Fibroblast of the conjunctiva (primary cell): ENCODE measurements at regions not wholly inside any gene's neighbourhood (a gene's known extent, or its start where the extent isn't known, plus 50 kb on each side); places are given as distances from the start of the nearest gene placed in this dataset.

ENCODE experiments used
- DNase-seq: peaks from one replicate; pipeline ENCODE4 v3.0.0-alpha.2; 2010; ENCODE audit warnings: low read depth

DNA sequence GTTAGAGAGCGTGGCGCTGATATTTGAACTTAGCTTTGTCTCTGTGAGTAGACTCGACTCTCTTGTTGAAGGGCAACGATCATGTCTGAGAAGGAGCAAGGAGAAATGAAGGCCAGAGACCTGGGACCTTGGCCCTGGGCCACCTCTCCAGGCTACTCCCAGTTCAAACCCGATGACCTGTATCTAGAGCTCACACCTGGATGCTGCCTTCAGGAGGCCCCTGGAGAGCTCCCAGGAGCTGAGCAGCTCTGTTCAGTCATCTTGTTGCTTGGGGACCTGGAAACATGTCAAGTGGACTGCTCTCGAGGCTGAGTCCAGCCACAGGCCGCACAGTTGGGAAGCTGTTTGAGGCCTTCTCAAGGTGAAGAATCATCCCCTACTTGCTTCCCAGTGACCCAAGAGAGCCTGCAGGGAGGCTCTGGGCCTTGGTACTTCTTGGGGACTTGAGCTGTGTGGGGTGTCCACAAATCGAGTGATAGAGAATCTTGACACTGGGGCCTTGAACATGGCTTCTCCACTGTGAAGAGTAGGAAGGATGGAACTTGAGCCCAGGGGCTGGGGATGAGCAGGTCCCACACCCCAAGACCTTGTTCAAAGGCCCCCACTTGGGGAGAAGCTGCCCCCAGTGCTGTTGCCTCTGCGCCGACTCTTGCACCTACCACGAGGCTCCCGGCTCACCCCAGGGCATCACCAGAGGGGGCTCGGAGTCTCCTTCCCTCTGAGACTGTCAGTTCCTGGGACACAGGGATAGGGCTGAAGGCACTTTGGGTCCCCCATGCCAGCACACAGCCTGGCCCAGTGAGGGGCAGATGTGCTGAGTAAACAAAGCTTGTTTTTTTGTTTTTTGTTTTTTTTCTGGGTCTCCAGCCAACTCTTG, 112.1 kb downstream of the IRX5 start:
- no peak for DNase-seq

- no peak for DNase-seq
Observed at GRCh38 chr16:55043499-55043898, 112.8 kb downstream of the IRX5 start.

DNA sequence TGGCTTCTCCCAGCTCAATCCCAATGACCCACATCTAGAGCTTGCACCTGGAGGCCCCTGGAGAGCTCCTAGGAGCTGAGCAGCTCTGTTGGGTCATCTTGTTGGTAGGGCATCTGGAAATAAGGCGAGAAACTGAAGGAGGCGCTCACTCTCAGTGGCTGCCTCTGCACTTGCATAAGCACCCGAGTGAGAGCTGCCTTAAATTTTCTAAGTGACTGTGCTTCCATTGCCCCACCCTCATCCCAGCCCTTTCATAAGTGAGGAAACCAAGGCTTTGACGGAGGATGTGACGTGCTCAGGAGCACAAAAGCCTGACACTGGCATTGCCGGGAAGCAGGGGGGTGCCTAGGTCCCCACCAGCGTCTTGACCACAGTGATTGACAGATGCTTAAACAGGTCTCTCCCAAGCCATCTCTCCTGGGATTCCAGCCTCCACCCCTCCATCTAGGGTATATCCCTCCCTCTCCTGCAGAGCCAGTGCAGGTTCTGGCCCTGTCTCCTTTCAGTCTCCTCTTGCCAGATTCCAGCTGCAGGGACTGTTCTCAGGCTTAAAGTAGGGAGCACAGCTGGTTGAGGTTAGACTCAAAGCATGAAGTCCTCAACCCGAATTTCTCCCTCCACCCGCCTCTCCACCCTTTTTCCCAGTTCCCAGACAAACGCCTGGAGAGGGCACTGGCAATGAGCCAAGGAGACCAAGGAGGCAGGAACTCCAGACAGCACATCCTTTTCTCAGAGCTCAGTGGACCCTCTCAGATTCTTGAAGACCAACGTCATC, 113.7 kb downstream of the IRX5 start:
- DNase-seq: no peak

DNA sequence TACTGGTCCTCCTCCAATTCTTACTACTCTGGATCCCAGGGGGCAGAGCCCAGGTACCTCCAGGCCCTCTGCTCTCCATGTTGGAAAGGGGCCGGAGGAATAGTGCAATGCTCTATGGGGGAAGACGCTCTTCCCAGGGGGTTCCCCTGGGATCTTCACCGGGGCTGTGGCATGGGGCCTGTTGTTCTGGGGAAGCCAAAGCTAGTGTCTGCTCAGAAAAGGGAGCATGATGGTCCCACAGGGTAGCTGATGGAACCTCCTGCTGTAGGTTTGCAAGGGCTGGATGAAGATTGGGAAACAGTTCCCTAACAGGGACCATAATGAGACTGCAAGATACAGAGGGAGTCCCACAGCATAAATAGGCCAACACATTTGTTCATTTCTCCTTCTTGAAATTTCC, 114.7 kb downstream of the IRX5 start:
- no peak for DNase-seq

GRCh38 chr16:55045756-55046460, 115.2 kb downstream of the IRX5 start:
- DNase-seq: no peak

- no peak for DNase-seq
Observed at GRCh38 chr16:55046513-55046912, 115.8 kb downstream of the IRX5 start.

DNA sequence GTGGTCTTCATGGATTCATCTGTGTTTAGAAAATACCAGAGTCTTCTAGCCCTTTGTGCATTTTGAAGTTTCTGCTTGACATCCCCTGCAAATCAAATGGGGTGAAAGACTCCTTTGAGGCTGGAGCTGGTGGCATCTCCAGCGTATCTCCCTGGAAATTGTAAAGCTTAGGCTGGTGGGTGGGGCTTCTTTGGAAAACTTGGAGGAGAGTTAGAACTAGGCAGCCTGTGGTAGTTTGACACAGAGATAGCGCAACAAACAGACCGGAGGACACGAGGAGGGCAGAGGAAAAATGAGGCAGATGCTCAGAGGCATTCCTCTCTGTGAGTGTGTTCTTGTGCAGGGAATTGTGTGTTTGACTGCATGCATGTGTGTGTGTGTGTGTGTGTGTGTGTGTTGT, 116.3 kb downstream of the IRX5 start:
- no peak for DNase-seq

DNA sequence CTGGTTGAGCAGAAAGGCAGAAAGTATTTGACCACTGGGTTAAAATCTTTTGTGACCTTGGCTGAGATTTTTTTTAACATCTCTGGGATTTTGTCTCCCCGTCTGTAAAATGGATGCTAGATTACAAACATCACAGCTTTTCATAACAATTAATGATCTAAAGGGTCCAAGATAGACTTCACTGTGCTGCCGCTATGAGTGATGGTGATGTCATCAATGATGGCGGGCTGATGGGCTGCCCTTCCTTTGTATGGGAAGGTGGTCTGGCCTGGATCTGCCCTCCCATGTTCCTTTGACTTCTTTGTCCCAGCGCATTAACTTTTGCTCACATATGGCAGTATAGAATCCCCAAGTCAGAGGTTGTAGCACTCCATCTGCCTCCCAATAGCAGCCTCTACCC, 116.7 kb downstream of the IRX5 start:
- no peak for DNase-seq

- no peak for DNase-seq
Observed at GRCh38 chr16:55047903-55048497, 117.3 kb downstream of the IRX5 start.

GRCh38 chr16:55048745-55049144, 118.1 kb downstream of the IRX5 start:
- DNase-seq: no peak

GRCh38 chr16:55051571-55052347, 121.1 kb downstream of the IRX5 start:
- DNase-seq: no peak

DNA sequence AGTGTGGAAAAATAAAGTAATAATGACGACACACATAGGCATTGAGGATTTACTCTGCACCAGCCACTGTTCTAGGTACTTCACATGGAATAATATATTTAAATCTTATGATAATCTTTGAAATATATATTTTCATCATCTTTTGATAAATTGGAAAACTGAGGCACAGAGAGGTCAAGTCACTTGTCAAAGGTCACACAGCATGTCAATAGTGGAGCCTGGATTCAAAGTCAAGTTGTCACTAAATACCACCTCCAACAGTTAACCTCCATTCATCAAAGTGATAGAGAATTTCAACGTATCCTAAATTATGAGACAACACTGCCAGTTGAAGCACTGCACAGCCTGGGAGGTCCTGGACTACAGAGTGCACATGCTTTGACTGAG, 121.7 kb downstream of the IRX5 start:
- no peak for DNase-seq

- no peak for DNase-seq
Observed at GRCh38 chr16:55052741-55053415, 122.2 kb downstream of the IRX5 start.

- DNase-seq: no peak
Observed at GRCh38 chr16:55055262-55055661, 124.6 kb downstream of the IRX5 start.

DNA sequence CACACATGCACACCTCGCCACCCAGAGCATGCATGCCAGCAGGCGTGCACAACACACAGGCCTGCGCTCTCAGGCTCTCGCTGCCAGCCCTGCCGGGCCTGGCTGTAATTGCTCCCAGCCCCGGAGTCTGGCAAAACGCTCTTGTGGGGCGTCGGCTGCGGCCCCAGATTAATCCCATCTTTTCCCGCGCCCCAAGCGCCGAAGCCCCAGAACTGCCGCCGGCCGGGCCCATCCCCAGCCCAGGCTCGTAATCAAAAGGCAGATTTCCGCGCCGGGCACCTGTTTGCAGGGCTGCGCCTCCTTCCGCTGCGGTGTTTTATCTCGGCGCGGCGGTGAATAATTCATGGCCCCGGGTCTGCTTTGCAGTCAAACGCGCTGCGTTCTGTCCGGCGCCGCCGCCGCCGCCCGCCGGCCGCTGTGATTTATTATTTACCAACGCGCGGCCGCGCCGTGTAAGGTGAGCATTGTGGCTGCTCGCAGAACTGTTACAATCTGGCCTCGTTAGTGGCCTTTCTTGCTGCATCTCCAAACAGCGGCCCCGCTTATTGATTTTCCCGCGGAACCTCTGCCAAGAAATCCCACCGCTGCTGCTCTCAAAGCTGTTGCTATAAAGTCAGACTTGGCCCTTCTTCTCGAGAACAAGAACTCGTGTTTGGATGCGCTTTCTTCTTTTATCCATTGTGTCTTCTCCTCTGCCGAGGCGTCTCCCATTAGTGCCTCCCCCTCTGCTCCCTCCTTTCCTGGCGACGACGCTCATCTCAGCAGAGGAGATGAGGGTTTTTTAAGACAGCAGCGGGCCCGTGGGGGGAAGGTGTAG, 126.1 kb downstream of the IRX5 start:
- DNase-seq: no peak

DNA sequence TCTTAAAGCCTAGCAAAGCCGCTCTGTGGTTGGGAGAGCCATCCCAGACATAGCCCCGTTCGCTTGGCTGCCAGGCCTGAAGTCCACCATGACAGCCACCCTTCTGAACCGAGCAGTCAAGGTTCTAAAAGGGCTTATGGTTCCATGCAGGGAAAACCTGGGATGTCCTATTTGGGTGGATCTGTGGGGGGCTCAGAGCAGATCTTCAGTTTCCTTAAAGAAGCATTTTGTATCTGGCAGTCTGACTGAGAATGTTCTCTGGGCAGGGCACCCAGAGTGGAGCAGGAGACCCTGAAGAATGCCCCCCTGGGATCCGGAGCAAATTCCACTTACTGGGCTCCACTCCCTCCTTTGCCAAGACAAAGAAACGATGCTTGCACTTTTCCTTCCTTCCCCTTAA, 127.2 kb downstream of the IRX5 start:
- DNase-seq: no peak

- DNase-seq: no peak
Observed at GRCh38 chr16:55058576-55058975, 127.9 kb downstream of the IRX5 start.

GRCh38 chr16:55059146-55059545, 128.5 kb downstream of the IRX5 start:
- DNase-seq: no peak

- no peak for DNase-seq
Observed at GRCh38 chr16:55061126-55061525, 130.5 kb downstream of the IRX5 start.

GRCh38 chr16:55062442-55062841, 131.8 kb downstream of the IRX5 start:
- no peak for DNase-seq
